Astrocyte (in vitro differentiated cells and primary cell): ENCODE measurements at regions not wholly inside any gene's neighbourhood (a gene's known extent, or its start where the extent isn't known, plus 50 kb on each side); places are given as distances from the start of the nearest gene placed in this dataset.

Source experiments
- DNase-seq: peaks from one replicate; pipeline ENCODE4 v3.0.0-alpha.2; 2010; ENCODE audit warnings: low read depth
- FAIRE-seq: peaks from 2 replicates; lab custom pipeline; 2011; peaks lifted over from hg19 to GRCh38; lab: Jason Lieb, UNC
- H2AFZ ChIP-seq: 2 replicates; pipeline ENCODE4 v1.6.0; 2012; ENCODE audit warnings: low read depth, low read length, inconsistent platforms
- H3K27ac ChIP-seq: 2 replicates; pipeline ENCODE4 v1.5.1; 2011; ENCODE audit warnings: low read depth, low read length, inconsistent platforms
- H3K27me3 ChIP-seq: 2 replicates; pipeline ENCODE4 v1.6.0; 2011; ENCODE audit warnings: low read length, inconsistent platforms; ENCODE audit not compliant: insufficient read depth
- H3K36me3 ChIP-seq: 2 replicates; pipeline ENCODE4 v1.5.1; 2011; ENCODE audit warnings: low read length, inconsistent platforms; ENCODE audit not compliant: insufficient read depth
- H3K4me1 ChIP-seq: 2 replicates; pipeline ENCODE4 v1.5.1; 2011; ENCODE audit warnings: low read length, inconsistent platforms; ENCODE audit not compliant: insufficient read depth
- H3K4me2 ChIP-seq: 2 replicates; pipeline ENCODE4 v1.6.0; 2012; ENCODE audit warnings: low read length, inconsistent platforms
- H3K4me3 ChIP-seq: 2 replicates; pipeline ENCODE4 v1.5.1; 2011; ENCODE audit warnings: low read depth, mild to moderate bottlenecking, low read length, inconsistent platforms; ENCODE audit not compliant: insufficient read depth
- H3K79me2 ChIP-seq: 2 replicates; pipeline ENCODE4 v1.6.0; 2012; ENCODE audit warnings: mild to moderate bottlenecking, low read length, inconsistent platforms; ENCODE audit not compliant: insufficient read depth
- H3K9ac ChIP-seq: 2 replicates; pipeline ENCODE4 v1.6.0; 2012; ENCODE audit warnings: mild to moderate bottlenecking, low read length, inconsistent platforms
- H3K9me3 ChIP-seq: 2 replicates; pipeline ENCODE4 v1.5.1; 2012; ENCODE audit warnings: low read depth, mild to moderate bottlenecking, low read length, inconsistent platforms; ENCODE audit not compliant: insufficient read depth
- H4K20me1 ChIP-seq: 2 replicates; pipeline ENCODE4 v1.6.0; 2012; ENCODE audit warnings: low read length, inconsistent platforms; ENCODE audit not compliant: insufficient read depth
- H3K27ac Mint-ChIP-seq: one replicate; pipeline ENCODE4 v1.8.0; 2021; ENCODE audit warnings: mild to moderate bottlenecking, mixed read lengths; ENCODE audit not compliant: unreplicated experiment
- H3K27me3 Mint-ChIP-seq: one replicate; pipeline ENCODE4 v1.8.0; 2021; ENCODE audit warnings: low read depth, mixed read lengths; ENCODE audit not compliant: unreplicated experiment
- H3K36me3 Mint-ChIP-seq: one replicate; pipeline ENCODE4 v1.8.0; 2021; ENCODE audit warnings: low read depth, mixed read lengths; ENCODE audit not compliant: unreplicated experiment
- H3K4me1 Mint-ChIP-seq: one replicate; pipeline ENCODE4 v1.8.0; 2021; ENCODE audit warnings: low read depth, mixed read lengths; ENCODE audit not compliant: unreplicated experiment
- H3K4me3 Mint-ChIP-seq: one replicate; pipeline ENCODE4 v1.8.0; 2021; ENCODE audit warnings: mild to moderate bottlenecking, moderate library complexity, mixed read lengths; ENCODE audit not compliant: unreplicated experiment
- H3K9me3 Mint-ChIP-seq: one replicate; pipeline ENCODE4 v1.8.0; 2021; ENCODE audit warnings: mild to moderate bottlenecking, mixed read lengths; ENCODE audit not compliant: unreplicated experiment
- CTCF ChIP-seq: IDR thresholded peaks from 2 replicates; pipeline ENCODE4 v1.5.1; 2011; ENCODE audit warnings: low read depth, mild to moderate bottlenecking, inconsistent platforms, low read length, moderate library complexity; ENCODE audit not compliant: insufficient read depth
- EZH2 ChIP-seq: IDR thresholded peaks from 2 replicates; pipeline ENCODE4 v1.6.1; 2012; ENCODE audit warnings: mild to moderate bottlenecking, low read length, inconsistent platforms; ENCODE audit not compliant: insufficient read depth

GRCh38 chr22:47437110-47437509, 674.7 kb downstream of the TBC1D22A start:
- Mint-ChIP-seq H3K27ac (no peak overlapping the region), H3K27me3 (no peaks in the 10 kb centered on the region), H3K4me3 (no peak overlapping the region), H3K9me3 (peaks cover 20% of the 10 kb centered on the region), H3K4me1 (no peaks in the 10 kb centered on the region), H3K36me3 (no peaks in the 10 kb centered on the region)
- H3K27me3 ChIP-seq, result no peaks in the 10 kb centered on the region
- H3K27ac ChIP-seq, result no peak overlapping the region
- TF ChIP-seq EZH2 (no peak), CTCF (no peak)
- H3K4me3 ChIP-seq, result no peak overlapping the region
- DNase-seq (no peak), FAIRE-seq (no peak)
- no peak overlapping the region for H2AFZ ChIP-seq
- H3K9me3 ChIP-seq, result peaks cover 8% of the 10 kb centered on the region
- H3K36me3 ChIP-seq, result no peaks in the 10 kb centered on the region
- no peaks in the 10 kb centered on the region for H3K79me2 ChIP-seq
- no peaks in the 10 kb centered on the region for H3K4me1 ChIP-seq
- H4K20me1 ChIP-seq, result no peaks in the 10 kb centered on the region
- H3K4me2 ChIP-seq, result no peak overlapping the region
- no peak overlapping the region for H3K9ac ChIP-seq

GRCh38 chr22:47435826-47436225, 673.4 kb downstream of the TBC1D22A start:
- no peak overlapping the region for H3K27ac Mint-ChIP-seq
- H3K36me3 ChIP-seq, result no peaks in the 10 kb centered on the region
- no peaks in the 10 kb centered on the region for H3K79me2 ChIP-seq
- H3K4me3 ChIP-seq, result no peak overlapping the region
- peaks cover 6% of the 10 kb centered on the region for H3K9me3 ChIP-seq
- FAIRE-seq (no peak), DNase-seq (no peak)
- no peaks in the 10 kb centered on the region for H4K20me1 ChIP-seq
- no peak for TF ChIP-seq CTCF
- no peak for TF ChIP-seq EZH2
- H3K9ac ChIP-seq, result no peak overlapping the region
- no peak overlapping the region for H3K4me2 ChIP-seq
- peaks cover 20% of the 10 kb centered on the region for H3K9me3 Mint-ChIP-seq
- H2AFZ ChIP-seq, result no peak overlapping the region
- H3K36me3 Mint-ChIP-seq, result no peaks in the 10 kb centered on the region
- H3K27ac ChIP-seq, result no peak overlapping the region
- no peaks in the 10 kb centered on the region for H3K4me1 ChIP-seq
- no peaks in the 10 kb centered on the region for H3K27me3 ChIP-seq
- no peaks in the 10 kb centered on the region for H3K4me1 Mint-ChIP-seq
- no peaks in the 10 kb centered on the region for H3K27me3 Mint-ChIP-seq
- H3K4me3 Mint-ChIP-seq, result no peak overlapping the region

- Mint-ChIP-seq H3K9me3 (peaks cover 20% of the 10 kb centered on the region), H3K27me3 (no peaks in the 10 kb centered on the region), H3K36me3 (no peaks in the 10 kb centered on the region), H3K4me3 (no peak overlapping the region), H3K4me1 (no peaks in the 10 kb centered on the region), H3K27ac (no peak overlapping the region)
- no peaks in the 10 kb centered on the region for H3K79me2 ChIP-seq
- FAIRE-seq, result no peak
- no peak overlapping the region for H3K27ac ChIP-seq
- TF ChIP-seq CTCF (no peak), EZH2 (no peak)
- no peak for DNase-seq
- H3K36me3 ChIP-seq, result no peaks in the 10 kb centered on the region
- peaks cover 11% of the 10 kb centered on the region for H3K9me3 ChIP-seq
- H4K20me1 ChIP-seq, result no peaks in the 10 kb centered on the region
- no peak overlapping the region for H3K4me3 ChIP-seq
- H3K27me3 ChIP-seq, result no peaks in the 10 kb centered on the region
- no peak overlapping the region for H3K4me2 ChIP-seq
- H3K9ac ChIP-seq, result no peak overlapping the region
- no peaks in the 10 kb centered on the region for H3K4me1 ChIP-seq
- H2AFZ ChIP-seq, result no peak overlapping the region
These were observed 672.7 kb downstream of the TBC1D22A start for GRCh38 chr22:47435204-47435487.
